Loucy (cell line): ENCODE measurements at regions not wholly inside any gene's neighbourhood (a gene's known extent, or its start where the extent isn't known, plus 50 kb on each side); places are given as distances from the start of the nearest gene placed in this dataset.
"Not testable (repeated sequence)": the region's sequence is repeated elsewhere in the genome, so short reads cannot be mapped to it uniquely, and the experiment has no call there.

ENCODE experiments used
- H2AFZ ChIP-seq: fragments of 200-600 bp; sonication (generic); 2 replicates; pipeline ENCODE4 v1.6.0; 2016; ENCODE audit warnings: antibody characterized with exemption, mild to moderate bottlenecking, low read length, moderate library complexity
- H3F3A ChIP-seq: fragments of 200-600 bp; 2 replicates; pipeline ENCODE4 v1.6.0; 2016; ENCODE audit warnings: antibody characterized with exemption, low read depth, mild to moderate bottlenecking
- H3K27me3 ChIP-seq: fragments of 200-600 bp; sonication (generic); 2 replicates; pipeline ENCODE4 v1.6.1; 2014; ENCODE audit warnings: low read length, mild to moderate bottlenecking; ENCODE audit not compliant: insufficient read depth, poor library complexity, severe bottlenecking
- H3K36me3 ChIP-seq: fragments of 200-600 bp; sonication (generic); 2 replicates; pipeline ENCODE4 v1.6.1; 2016; ENCODE audit warnings: low read length; ENCODE audit not compliant: insufficient read depth
- H3K4me1 ChIP-seq: fragments of 200-600 bp; sonication (generic); 2 replicates; pipeline ENCODE4 v1.5.1; 2014; ENCODE audit warnings: low read length, mild to moderate bottlenecking; ENCODE audit not compliant: insufficient read depth, poor library complexity, severe bottlenecking
- H3K4me2 ChIP-seq: fragments of 200-600 bp; sonication (generic); 2 replicates; pipeline ENCODE4 v1.6.0; 2014; ENCODE audit warnings: antibody characterized with exemption, low read length, low read depth, mild to moderate bottlenecking; ENCODE audit not compliant: poor library complexity, severe bottlenecking
- H3K4me3 ChIP-seq: fragments of 200-600 bp; sonication (generic); 2 replicates; pipeline ENCODE4 v1.5.1; 2014; ENCODE audit warnings: low read length, mild to moderate bottlenecking, mixed read lengths; ENCODE audit not compliant: poor library complexity, severe bottlenecking
- H3K79me2 ChIP-seq: fragments of 200-600 bp; sonication (generic); 2 replicates; pipeline ENCODE4 v1.6.1; 2014; ENCODE audit warnings: low read length; ENCODE audit not compliant: insufficient read depth
- H3K9ac ChIP-seq: fragments of 200-600 bp; sonication (generic); 2 replicates; pipeline ENCODE4 v1.6.0; 2014; ENCODE audit warnings: mild to moderate bottlenecking, low read depth, low read length, moderate library complexity; ENCODE audit not compliant: poor library complexity, severe bottlenecking
- H3K9me2 ChIP-seq: fragments of 200-600 bp; sonication (generic); replicated peaks from 2 replicates; pipeline ENCODE4 v1.6.1; 2016; ENCODE audit warnings: low read depth, low read length, mixed read lengths
- H3K9me3 ChIP-seq: fragments of 200-600 bp; sonication (generic); 2 replicates; pipeline ENCODE4 v1.6.1; 2014; ENCODE audit warnings: mild to moderate bottlenecking, antibody characterized with exemption, low read length, low read depth; ENCODE audit not compliant: insufficient read depth
- H4K20me1 ChIP-seq: fragments of 200-600 bp; sonication (generic); 2 replicates; pipeline ENCODE4 v1.6.0; 2014; ENCODE audit warnings: antibody characterized with exemption, low read length, mild to moderate bottlenecking; ENCODE audit not compliant: insufficient read depth, poor library complexity, severe bottlenecking
- CTCF ChIP-seq: fragments of 200-600 bp; sonication (generic); conservative IDR thresholded peaks from 2 replicates; pipeline ENCODE4 v1.5.1; 2014; ENCODE audit warnings: mild to moderate bottlenecking, antibody characterized with exemption, low read length
- EZH2phosphoT487 ChIP-seq: fragments of 200-600 bp; IDR thresholded peaks from 2 replicates; pipeline ENCODE4 v1.6.1; 2018; ENCODE audit warnings: antibody characterized with exemption, mild to moderate bottlenecking, moderate library complexity, borderline replicate concordance

- Histone ChIP-seq H3K36me3 (no peaks in the 10 kb centered on the region), H3K9me2 (no peaks in the 10 kb centered on the region), H2AFZ (no peak overlapping the region), H3K4me2 (no peak overlapping the region), H3K27me3 (no peaks in the 10 kb centered on the region), H3K9me3 (no peaks in the 10 kb centered on the region), H3K4me1 (no peaks in the 10 kb centered on the region), H3K9ac (no peak overlapping the region), H3K79me2 (no peaks in the 10 kb centered on the region), H3K4me3 (no peak overlapping the region), H4K20me1 (no peaks in the 10 kb centered on the region), H3F3A (no peaks in the 10 kb centered on the region)
- TF ChIP-seq CTCF (no peak), EZH2phosphoT487 (no peak)
These were observed 97.9 kb downstream of the TPBG start for GRCh38 chr6:82461536-82461935.

- Histone ChIP-seq H3K4me3 (no peak overlapping the region), H2AFZ (no peak overlapping the region), H3K9me2 (no peaks in the 10 kb centered on the region), H3F3A (no peaks in the 10 kb centered on the region), H3K4me1 (no peaks in the 10 kb centered on the region), H3K9ac (no peak overlapping the region), H3K79me2 (no peaks in the 10 kb centered on the region), H3K4me2 (no peak overlapping the region), H4K20me1 (no peaks in the 10 kb centered on the region), H3K9me3 (no peaks in the 10 kb centered on the region), H3K36me3 (no peaks in the 10 kb centered on the region), H3K27me3 (no peaks in the 10 kb centered on the region)
- TF ChIP-seq CTCF = no peak
- TF ChIP-seq EZH2phosphoT487 = no peak
These were observed 103.7 kb downstream of the TPBG start for GRCh38 chr6:82467338-82467737.

GRCh38 chr6:82470123-82470522 is 106.5 kb downstream of the TPBG start:
- H3K9ac ChIP-seq, H3K9me2 ChIP-seq, H3K36me3 ChIP-seq, H3K4me3 ChIP-seq, H2AFZ ChIP-seq, H3F3A ChIP-seq, H3K4me2 ChIP-seq, H4K20me1 ChIP-seq, H3K27me3 ChIP-seq, H3K4me1 ChIP-seq, H3K9me3 ChIP-seq, H3K79me2 ChIP-seq: not testable (repeated sequence)

- H3K36me3 ChIP-seq, H3K4me2 ChIP-seq, H2AFZ ChIP-seq, H3K4me1 ChIP-seq, H4K20me1 ChIP-seq, H3K27me3 ChIP-seq, H3K9ac ChIP-seq, H3K9me2 ChIP-seq, H3F3A ChIP-seq, H3K79me2 ChIP-seq, H3K4me3 ChIP-seq, H3K9me3 ChIP-seq: not testable (repeated sequence)
These were observed 111.5 kb downstream of the TPBG start for GRCh38 chr6:82475106-82475505.
